A673 (cell line): ENCODE measurements at regions not wholly inside any gene's neighbourhood (a gene's known extent, or its start where the extent isn't known, plus 50 kb on each side); places are given as distances from the start of the nearest gene placed in this dataset.

Experiments used
- BruUV-seq: library from RNA; stranded (reverse); fragments of 400-500 nt; replicated peaks from 2 replicates; lab custom pipeline; 2021; lab: Mats Ljungman, UMichigan
- CTCF ChIA-PET: fragments of 300-600 bp; sonication (Branson Sonifier 250); formaldehyde crosslinking; loops from one replicate; lab custom pipeline; 2022; ENCODE audit warnings: antibody characterized with exemption; lab: Charles Lee
- POLR2A ChIA-PET: fragments of 300-600 bp; sonication (Branson Sonifier 250); formaldehyde crosslinking; loops from one replicate; lab custom pipeline; 2022; ENCODE audit warnings: antibody characterized with exemption; ENCODE audit not compliant: low non-redundant PET; lab: Charles Lee
- DNase-seq: peaks from one replicate; pipeline ENCODE4 v3.0.0-alpha.2; 2015; ENCODE audit warnings: low spot score
- H3K27ac ChIP-seq: fragments of 200-600 bp; sonication (generic); 2 replicates; pipeline ENCODE4 v1.5.1; 2016; ENCODE audit warnings: mixed run types, low read depth, mild to moderate bottlenecking, mixed read lengths, antibody characterized with exemption, low read length; ENCODE audit not compliant: poor library complexity, severe bottlenecking
- H3K27me3 ChIP-seq: fragments of 200-600 bp; sonication (generic); replicated peaks from 2 replicates; pipeline ENCODE4 v1.6.1; 2017; ENCODE audit warnings: mixed run types, low read depth, mild to moderate bottlenecking, mixed read lengths, antibody characterized with exemption, low read length; ENCODE audit not compliant: insufficient read depth, poor library complexity
- H3K36me3 ChIP-seq: fragments of 200-600 bp; sonication (generic); 2 replicates; pipeline ENCODE4 v1.6.1; 2016; ENCODE audit warnings: mixed run types, mild to moderate bottlenecking, mixed read lengths, antibody characterized with exemption, low read length; ENCODE audit not compliant: insufficient read depth, poor library complexity, severe bottlenecking
- H3K4me1 ChIP-seq: fragments of 200-600 bp; sonication (generic); 2 replicates; pipeline ENCODE4 v1.6.1; 2017; ENCODE audit warnings: mixed run types, mild to moderate bottlenecking, mixed read lengths, antibody characterized with exemption, low read length; ENCODE audit not compliant: insufficient read depth, poor library complexity, severe bottlenecking
- H3K4me3 ChIP-seq: fragments of 200-600 bp; sonication (generic); 2 replicates; pipeline ENCODE4 v1.5.1; 2016; ENCODE audit warnings: low read depth, mixed run types, mild to moderate bottlenecking, mixed read lengths, low read length; ENCODE audit not compliant: poor library complexity, severe bottlenecking
- H3K9me3 ChIP-seq: fragments of 200-600 bp; sonication (generic); 2 replicates; pipeline ENCODE4 v1.6.1; 2016; ENCODE audit warnings: mixed run types, low read depth, mild to moderate bottlenecking, mixed read lengths, antibody characterized with exemption, low read length; ENCODE audit not compliant: poor library complexity, severe bottlenecking
- CTCF ChIP-seq: fragments of 300-800, 200-600 bp; sonication (generic); conservative IDR thresholded peaks from 2 replicates; pipeline ENCODE4 v1.5.1; 2017; ENCODE audit warnings: low read depth, mild to moderate bottlenecking, antibody characterized with exemption, low read length, moderate library complexity, mixed read lengths
- EZH2 ChIP-seq: fragments of 200-600 bp; sonication (generic); IDR thresholded peaks from 2 replicates; pipeline ENCODE4 v1.6.1; 2017; ENCODE audit warnings: borderline replicate concordance, low read depth, mild to moderate bottlenecking, mixed read lengths, antibody characterized with exemption, low read length; ENCODE audit not compliant: poor library complexity, severe bottlenecking
- intact Hi-C: fragments of 100-400 bp; cut with micrococcal nuclease; formaldehyde crosslinking; loops from one replicate; pipeline ENCODE4 v1.10.0; 2022; ENCODE audit not compliant: unreplicated experiment

GRCh38 chr2:14815201-14815600, 182.7 kb downstream of the LRATD1 start:
- Histone ChIP-seq H3K27ac (no peak overlapping the region), H3K36me3 (no peaks in the 10 kb centered on the region), H3K4me3 (no peak overlapping the region), H3K27me3 (no peaks in the 10 kb centered on the region), H3K9me3 (no peaks in the 10 kb centered on the region), H3K4me1 (no peaks in the 10 kb centered on the region)
- no peak for TF ChIP-seq EZH2
- no peak for TF ChIP-seq CTCF
- CTCF ChIA-PET: no interaction called here
- no peak for DNase-seq
- intact Hi-C loops: no loop called here
- POLR2A ChIA-PET: no interaction called here
- no TSS peak for BruUV-seq

GRCh38 chr2:14816069-14817060, 183.8 kb downstream of the LRATD1 start:
- TF ChIP-seq CTCF (no peak), EZH2 (no peak)
- Histone ChIP-seq H3K4me1 (no peaks in the 10 kb centered on the region), H3K27me3 (no peaks in the 10 kb centered on the region), H3K27ac (no peak overlapping the region), H3K4me3 (no peak overlapping the region), H3K36me3 (no peaks in the 10 kb centered on the region), H3K9me3 (no peaks in the 10 kb centered on the region)
- CTCF ChIA-PET: no interaction called here
- POLR2A ChIA-PET: no interaction called here
- BruUV-seq: no TSS peak
- no peak for DNase-seq
- intact Hi-C loops: no loop called here

GRCh38 chr2:14817848-14818247, 185.3 kb downstream of the LRATD1 start:
- Histone ChIP-seq H3K27me3 (no peaks in the 10 kb centered on the region), H3K9me3 (no peaks in the 10 kb centered on the region), H3K4me1 (no peaks in the 10 kb centered on the region), H3K27ac (no peak overlapping the region), H3K4me3 (no peak overlapping the region), H3K36me3 (no peaks in the 10 kb centered on the region)
- ChIA-PET CTCF (no interaction called here), POLR2A (no interaction called here)
- TF ChIP-seq CTCF (no peak), EZH2 (no peak)
- no peak for DNase-seq
- BruUV-seq: no TSS peak
- intact Hi-C loops: no loop called here
